Lower lobe of right lung (tissue), 2 donors: ENCODE measurements at regions not wholly inside any gene's neighbourhood (a gene's known extent, or its start where the extent isn't known, plus 50 kb on each side); places are given as distances from the start of the nearest gene placed in this dataset.
A peak's percentile ranks its signal among the peaks of the same experiment; 100 is the strongest.

Experiments used
- ATAC-seq, 2 donors: fragments of 200-7000 bp; cut with Tn5 transposase; one replicate each; pipeline ENCODE4 v1.9.1; 2020 to 2022; ENCODE audit warnings: mild to moderate bottlenecking in 2 of 2, moderate library complexity in 2 of 2
- DNase-seq: peaks from one replicate; pipeline ENCODE4 v3.0.0-alpha.2; 2020
- H3K27ac ChIP-seq: fragments of 200-600 bp; one replicate; pipeline ENCODE4 v1.8.0; 2022
- H3K27me3 ChIP-seq: fragments of 200-600 bp; one replicate; pipeline ENCODE4 v1.8.0; 2022; ENCODE audit warnings: low read depth
- H3K36me3 ChIP-seq: fragments of 200-600 bp; one replicate; pipeline ENCODE4 v1.8.0; 2022; ENCODE audit warnings: mild to moderate bottlenecking
- H3K4me1 ChIP-seq: fragments of 200-600 bp; one replicate; pipeline ENCODE4 v1.8.0; 2022
- H3K4me3 ChIP-seq: fragments of 200-600 bp; one replicate; pipeline ENCODE4 v1.8.0; 2022; ENCODE audit warnings: mild to moderate bottlenecking
- H3K9me3 ChIP-seq: fragments of 200-600 bp; one replicate; pipeline ENCODE4 v1.8.0; 2022
- CTCF ChIP-seq: fragments of 200-600 bp; IDR thresholded peaks from one replicate; pipeline ENCODE4 v1.8.0; 2022; ENCODE audit warnings: antibody characterized with exemption, mild to moderate bottlenecking
- intact Hi-C: fragments of 100-400 bp; cut with DNase I; formaldehyde crosslinking; loops from one replicate; pipeline ENCODE4 v1.11.0; 2022
- donor health status: DM: no; HTN: yes; CAD: no; lungs with severe emphysema.

DNA sequence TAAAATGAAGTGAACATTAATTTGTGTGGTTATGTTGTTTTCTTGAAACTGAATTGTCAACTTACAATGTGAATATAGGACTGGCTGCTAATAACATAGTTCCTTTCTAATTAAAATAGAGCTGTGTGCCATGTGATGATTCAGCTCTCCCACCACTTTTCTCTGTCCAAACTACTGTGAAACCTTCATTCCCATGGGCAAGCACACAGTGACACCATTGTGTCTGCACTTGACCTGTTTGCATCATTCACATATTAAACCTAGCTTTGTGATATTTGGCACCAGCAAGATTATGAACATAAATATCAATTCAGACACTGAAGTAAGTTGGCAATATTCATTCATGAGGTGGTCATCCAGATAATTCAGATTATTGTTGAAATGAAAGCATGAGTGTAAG lies 78.8 kb upstream of the TCF12 start:
- DNase-seq (no peak), ATAC-seq (no peak)
- no peak overlapping the region for H3K27ac ChIP-seq
- no peaks in the 10 kb centered on the region for H3K9me3 ChIP-seq
- intact Hi-C loops = no loop called here
- H3K4me3 ChIP-seq = no peak overlapping the region
- H3K36me3 ChIP-seq = no peaks in the 10 kb centered on the region
- no peaks in the 10 kb centered on the region for H3K4me1 ChIP-seq
- H3K27me3 ChIP-seq = no peaks in the 10 kb centered on the region
- TF ChIP-seq CTCF = no peak

DNA sequence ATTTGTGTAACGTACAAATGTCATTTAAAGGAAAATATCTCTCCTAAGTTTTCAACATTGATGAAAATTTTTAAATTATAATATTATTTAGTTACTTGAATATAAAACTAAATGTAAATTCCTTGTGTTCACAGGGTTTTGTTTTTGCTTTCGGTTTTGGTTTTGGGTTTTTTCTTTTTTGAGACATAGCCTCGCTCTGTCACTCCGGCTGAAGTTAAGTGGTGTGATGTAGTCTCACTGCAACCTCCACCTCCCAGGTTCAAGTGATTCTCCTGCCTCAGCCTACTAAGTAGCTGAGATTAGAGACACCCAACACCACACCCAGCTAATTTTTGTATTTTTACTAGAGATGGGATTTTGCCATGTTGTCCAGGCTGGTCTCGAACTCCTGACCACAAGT lies 79.3 kb upstream of the TCF12 start:
- H3K4me3 ChIP-seq = no peak overlapping the region
- no peak for ATAC-seq
- intact Hi-C loops = no loop called here
- no peak overlapping the region for H3K27ac ChIP-seq
- no peaks in the 10 kb centered on the region for H3K27me3 ChIP-seq
- no peak for TF ChIP-seq CTCF
- H3K36me3 ChIP-seq = no peaks in the 10 kb centered on the region
- H3K4me1 ChIP-seq = no peaks in the 10 kb centered on the region
- H3K9me3 ChIP-seq = no peaks in the 10 kb centered on the region
- DNase-seq = no peak

DNA sequence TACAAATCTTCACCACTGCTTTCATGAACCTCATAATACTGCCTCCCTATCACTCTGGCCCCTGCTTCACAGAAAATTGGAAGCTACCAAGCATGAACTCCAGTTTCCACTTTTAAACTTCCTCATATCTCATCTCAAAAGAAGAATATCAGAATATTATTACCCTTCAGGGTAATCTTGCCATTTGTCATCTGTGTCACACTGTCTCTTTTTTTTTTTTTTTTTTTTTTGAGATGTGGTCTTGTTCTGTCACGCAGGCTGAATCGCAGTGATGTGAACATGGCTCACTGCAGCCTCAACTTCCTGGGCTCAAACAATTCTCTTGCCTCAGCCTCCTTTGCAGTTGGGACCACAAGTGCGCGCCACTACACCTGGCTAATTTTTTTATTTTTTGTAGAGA lies 80.4 kb upstream of the TCF12 start:
- ATAC-seq = no peak
- no peak for TF ChIP-seq CTCF

DNA sequence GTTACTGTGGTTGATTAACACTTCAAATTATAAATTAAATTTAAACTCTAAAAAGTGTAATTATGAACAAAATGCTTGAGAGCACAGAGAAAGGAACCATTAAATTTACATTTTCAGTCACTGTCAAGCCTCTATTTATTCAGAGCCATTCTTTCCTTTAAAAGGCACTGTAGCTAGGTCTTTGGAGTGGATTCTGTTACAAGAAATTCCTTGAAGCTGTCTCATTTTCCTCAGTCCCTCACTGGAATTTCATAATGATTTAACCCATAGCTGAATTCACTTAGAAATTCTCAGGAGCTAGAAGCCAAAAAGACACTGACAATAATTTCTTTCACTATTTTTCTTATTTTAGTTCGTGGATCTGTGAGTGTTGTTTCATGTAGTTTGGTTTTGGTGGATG lies 81.2 kb upstream of the TCF12 start:
- no peak for TF ChIP-seq CTCF
- intact Hi-C loops = no loop called here
- ATAC-seq = no peak

More for the DNA sequence above, 80.4 kb upstream of the TCF12 start:
- intact Hi-C loops = no loop called here
- H3K36me3 ChIP-seq = no peaks in the 10 kb centered on the region
- H3K9me3 ChIP-seq = no peaks in the 10 kb centered on the region
- no peaks in the 10 kb centered on the region for H3K4me1 ChIP-seq
- H3K27ac ChIP-seq = no peak overlapping the region
- DNase-seq = no peak
- no peak overlapping the region for H3K4me3 ChIP-seq
- H3K27me3 ChIP-seq = no peaks in the 10 kb centered on the region

GRCh38 chr15:56835718-56836171 lies 82.7 kb upstream of the TCF12 start:
- H3K36me3 ChIP-seq = no peaks in the 10 kb centered on the region
- H3K4me3 ChIP-seq = no peak overlapping the region
- TF ChIP-seq CTCF = no peak
- intact Hi-C loops = no loop called here
- H3K27ac ChIP-seq = no peak overlapping the region
- ATAC-seq = no peak
- no peak for DNase-seq
- no peaks in the 10 kb centered on the region for H3K9me3 ChIP-seq
- H3K27me3 ChIP-seq = no peaks in the 10 kb centered on the region
- peaks cover 7% of the 10 kb centered on the region for H3K4me1 ChIP-seq

More for the DNA sequence above, 81.2 kb upstream of the TCF12 start:
- no peak for DNase-seq
- Histone ChIP-seq H3K27me3 (no peaks in the 10 kb centered on the region), H3K36me3 (no peaks in the 10 kb centered on the region), H3K4me1 (peaks cover 6% of the 10 kb centered on the region), H3K9me3 (no peaks in the 10 kb centered on the region), H3K27ac (no peak overlapping the region), H3K4me3 (no peak overlapping the region)

DNA sequence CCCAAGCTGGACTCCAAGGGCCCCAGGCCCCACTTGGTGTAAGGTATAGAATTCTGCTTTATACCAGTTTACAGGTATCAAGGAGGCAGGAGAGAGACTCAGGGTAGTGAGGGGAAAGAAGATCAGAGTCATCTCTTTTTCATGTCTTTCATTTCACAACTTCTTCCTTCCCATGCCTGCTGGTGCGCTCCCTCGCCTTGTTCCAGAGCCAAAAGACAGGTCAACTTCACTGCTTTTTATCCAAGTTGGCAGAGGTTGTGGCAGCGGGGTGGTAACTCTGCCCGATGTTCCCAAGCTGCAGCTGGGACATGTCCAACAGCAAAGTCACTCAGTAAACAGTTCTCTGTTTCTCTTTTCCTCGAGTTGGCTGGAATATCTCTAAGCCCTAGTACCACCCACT lies 86.3 kb upstream of the TCF12 start:
- ATAC-seq (peak in 1 of 2 donors; percentile 31), DNase-seq (no peak)
- Histone ChIP-seq H3K27me3 (no peaks in the 10 kb centered on the region), H3K27ac (no peak overlapping the region), H3K4me1 (peaks cover 7% of the 10 kb centered on the region), H3K4me3 (no peak overlapping the region), H3K9me3 (no peaks in the 10 kb centered on the region), H3K36me3 (no peaks in the 10 kb centered on the region)
- TF ChIP-seq CTCF = no peak
- intact Hi-C loops = no loop called here
